Suppressor macrophage treated with lipopolysaccharide for 4 hours (primary cell): ENCODE measurements at regions not wholly inside any gene's neighbourhood (a gene's known extent, or its start where the extent isn't known, plus 50 kb on each side); places are given as distances from the start of the nearest gene placed in this dataset.
"Not testable (repeated sequence)": the region's sequence is repeated elsewhere in the genome, so short reads cannot be mapped to it uniquely, and the experiment has no call there.

Source experiments
- DNase-seq: peaks from one replicate; pipeline ENCODE4 v3.0.0-alpha.2; 2020

DNA sequence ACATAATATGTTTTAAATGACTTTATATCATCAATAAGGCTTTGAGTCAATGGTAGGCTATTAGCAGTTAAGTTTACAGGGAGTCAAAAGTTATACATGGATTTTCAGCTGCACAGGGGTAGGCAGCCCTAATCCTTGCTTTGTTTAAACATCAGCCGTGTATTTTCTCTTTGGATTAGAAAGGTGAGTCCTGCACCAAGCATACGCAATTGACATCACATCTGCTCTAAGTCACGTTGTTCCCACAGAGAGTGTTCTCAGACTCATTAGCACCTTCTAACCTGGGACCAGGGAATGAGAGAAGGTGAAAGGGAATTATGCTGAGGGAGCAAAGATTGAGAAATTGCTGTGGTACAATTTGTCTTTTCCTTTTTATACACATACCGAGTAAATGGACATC lies 148.6 kb upstream of the ZNF804B start:
- no peak for DNase-seq

DNA sequence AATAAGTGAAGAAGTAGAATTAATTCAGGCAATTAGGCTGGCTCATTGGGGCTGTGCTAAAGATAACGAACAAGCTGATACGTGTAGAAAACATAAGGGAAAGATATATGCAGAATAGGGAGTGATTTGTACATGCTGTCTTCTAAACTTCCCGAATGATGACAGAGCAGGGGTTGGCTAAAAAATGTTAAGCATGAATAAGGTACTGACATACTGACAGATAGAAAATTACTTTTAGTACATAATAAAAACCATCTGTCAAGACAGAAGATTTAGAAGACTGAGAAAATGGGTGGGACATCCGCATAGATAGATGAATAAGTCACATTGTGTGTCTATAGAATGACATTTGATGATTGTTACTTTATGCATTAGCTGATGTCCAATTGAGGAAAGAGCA lies 158.8 kb upstream of the ZNF804B start:
- no peak for DNase-seq

DNA sequence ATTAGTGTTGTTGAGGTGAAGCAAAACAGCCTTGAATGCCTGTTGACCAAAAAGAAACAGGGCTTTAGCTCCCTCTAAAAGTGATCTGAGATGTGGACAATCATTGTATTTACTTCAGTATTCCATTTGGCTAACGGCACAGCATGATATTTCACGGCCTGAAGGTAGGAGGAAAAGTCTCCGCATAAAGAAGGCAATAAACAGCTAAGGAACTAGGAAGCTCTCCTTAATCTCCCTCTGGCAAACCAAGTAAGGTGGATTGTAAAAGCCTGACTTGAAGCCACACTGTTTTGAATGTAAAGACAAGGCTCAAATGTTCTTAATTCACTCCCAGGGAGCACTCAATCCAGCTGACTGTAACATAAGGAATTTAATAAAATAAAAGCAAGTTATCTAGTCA lies 160.0 kb upstream of the ZNF804B start:
- DNase-seq = no peak

DNA sequence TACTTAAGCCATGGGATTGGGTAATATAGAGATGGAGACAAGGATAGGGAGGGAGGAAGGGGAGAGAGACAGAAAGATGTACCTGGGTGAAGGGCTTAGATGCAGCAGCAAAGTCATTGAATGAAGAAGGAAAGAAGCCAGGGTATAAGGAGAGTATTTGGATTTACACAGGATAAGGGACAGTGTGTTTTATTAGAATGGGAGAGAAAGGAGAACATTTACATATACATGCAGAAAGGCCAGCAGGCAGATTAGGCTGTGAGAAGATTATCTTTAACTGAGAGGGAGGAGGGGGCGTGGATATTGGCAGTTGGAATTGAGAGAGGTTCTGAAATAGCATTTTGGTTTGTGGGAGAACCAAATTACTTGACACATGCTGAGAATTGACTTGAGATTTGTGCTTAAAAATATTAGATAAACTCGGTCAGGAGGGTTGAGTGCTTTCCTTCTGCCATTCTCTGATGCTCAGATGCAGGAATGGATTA lies 161.5 kb upstream of the ZNF804B start:
- no peak for DNase-seq

DNA sequence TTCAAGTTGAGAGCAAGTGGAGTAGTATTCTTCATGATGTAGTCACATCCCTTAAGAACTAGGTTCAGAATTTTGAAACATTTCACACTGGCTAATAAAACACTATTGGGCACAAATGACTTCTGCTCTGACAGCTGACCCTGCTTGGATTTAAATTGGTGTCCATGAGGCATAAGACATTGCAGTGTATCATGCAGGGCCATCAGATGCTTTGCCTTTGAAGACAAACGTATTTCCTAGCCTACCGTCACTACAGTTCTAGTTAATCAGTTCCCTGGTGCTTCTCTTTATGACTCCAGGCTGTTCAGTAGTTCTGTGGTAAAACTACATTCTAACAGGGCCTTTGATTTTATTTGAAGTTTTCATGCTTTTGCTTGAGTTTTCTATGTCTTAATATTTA lies 168.5 kb upstream of the ZNF804B start:
- DNase-seq = no peak

DNA sequence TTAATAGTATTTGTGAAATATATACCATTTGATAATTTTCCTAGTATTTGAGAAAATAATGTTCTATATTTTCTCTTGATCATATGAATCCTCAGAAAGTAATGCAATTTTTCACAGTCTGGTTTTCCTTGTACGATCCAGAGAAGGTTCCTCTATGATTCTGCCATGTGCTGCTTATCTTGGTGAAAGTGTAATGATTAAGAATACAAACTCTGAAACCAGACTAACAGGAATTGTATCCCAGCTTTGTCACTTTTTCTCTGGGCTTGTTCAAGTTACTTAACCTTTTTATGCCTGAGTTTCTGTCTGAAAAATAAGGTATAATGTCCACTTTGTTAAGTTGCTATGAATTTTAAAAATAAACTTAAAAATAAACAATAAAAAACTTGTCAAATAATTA lies 169.6 kb upstream of the ZNF804B start:
- no peak for DNase-seq

DNA sequence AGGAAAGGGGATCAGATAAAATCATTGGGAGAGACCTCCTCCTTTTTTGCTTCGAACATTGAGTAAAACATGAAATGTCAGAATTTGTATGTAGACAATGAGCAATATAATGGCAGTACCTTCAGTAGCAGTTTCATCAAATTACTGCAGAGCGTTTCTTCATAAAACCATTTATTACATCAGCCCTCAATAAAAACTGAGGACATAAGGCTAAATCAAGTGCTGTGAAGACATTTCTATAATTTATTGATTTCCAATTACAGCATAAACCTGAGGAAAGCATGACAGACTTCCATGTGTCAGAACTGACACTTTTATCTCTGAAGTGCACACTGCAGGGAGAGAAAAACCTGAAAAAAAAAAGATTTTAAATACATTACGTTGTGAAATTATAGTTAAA lies 172.6 kb upstream of the ZNF804B start:
- no peak for DNase-seq

DNA sequence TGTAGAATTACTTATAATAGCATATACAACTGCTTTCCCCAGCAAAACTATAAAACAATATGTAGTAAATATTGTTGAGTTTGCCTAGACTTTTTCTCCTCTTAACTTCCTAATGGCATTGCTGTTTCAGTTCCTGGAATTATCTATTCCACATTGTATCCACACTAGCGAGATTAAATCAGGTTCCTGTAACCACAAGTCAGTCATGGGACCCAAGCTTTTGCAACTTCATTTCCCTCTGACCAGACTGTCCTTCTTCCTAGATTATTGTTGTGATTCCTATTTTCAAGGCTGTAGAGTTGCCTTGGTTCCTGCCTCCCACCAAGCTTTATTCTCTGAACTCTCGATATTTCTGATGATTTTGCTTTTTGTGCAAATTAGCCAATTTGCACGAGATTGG lies 173.3 kb upstream of the ZNF804B start:
- DNase-seq = no peak

DNA sequence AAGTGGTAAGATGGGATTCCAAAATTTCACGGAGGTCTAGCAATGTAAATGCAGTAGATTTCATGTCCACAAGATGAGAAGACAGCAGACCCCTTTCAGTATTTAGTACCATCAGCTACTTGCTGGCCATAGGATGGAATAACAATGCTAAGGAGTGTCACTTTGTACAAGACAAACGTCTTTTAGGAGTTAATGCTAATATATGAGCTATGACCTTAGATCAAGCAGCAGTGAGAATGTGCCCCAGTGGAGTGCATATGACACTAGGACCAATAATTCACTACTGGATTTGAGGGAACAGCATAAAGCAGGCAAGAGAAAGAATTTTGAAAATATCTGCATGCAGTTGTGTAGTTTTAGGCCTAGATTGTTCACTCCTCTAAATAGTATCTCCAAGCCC lies 182.8 kb upstream of the ZNF804B start:
- no peak for DNase-seq

DNA sequence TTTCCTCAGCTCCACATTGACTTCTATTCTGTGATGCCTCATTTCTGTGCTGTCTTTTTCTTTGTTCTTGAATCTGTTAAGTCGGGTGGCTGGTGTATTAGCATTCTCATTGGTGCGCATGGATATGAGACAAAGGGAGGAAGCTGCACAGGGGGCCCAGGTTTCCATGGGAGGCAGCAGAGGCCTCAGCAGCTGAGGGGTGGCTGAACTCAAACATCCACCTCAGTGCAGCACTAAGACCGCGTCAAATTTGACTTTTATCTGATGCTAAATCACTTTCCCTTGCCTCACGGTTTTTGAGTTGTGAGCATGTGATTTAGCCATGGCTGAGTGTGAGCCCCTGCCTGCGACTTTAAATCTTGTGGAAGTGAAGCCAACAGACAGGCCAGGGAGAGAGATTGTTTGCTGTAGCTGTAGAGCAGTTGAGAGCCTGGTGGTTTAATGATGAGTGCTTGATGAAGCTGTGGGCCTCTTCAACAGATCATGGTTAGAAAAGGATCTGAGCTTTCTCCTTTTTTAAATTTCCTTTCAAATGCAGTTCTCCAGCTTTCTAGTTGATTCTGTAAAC lies 193.3 kb upstream of the ZNF804B start:
- DNase-seq = no peak

DNA sequence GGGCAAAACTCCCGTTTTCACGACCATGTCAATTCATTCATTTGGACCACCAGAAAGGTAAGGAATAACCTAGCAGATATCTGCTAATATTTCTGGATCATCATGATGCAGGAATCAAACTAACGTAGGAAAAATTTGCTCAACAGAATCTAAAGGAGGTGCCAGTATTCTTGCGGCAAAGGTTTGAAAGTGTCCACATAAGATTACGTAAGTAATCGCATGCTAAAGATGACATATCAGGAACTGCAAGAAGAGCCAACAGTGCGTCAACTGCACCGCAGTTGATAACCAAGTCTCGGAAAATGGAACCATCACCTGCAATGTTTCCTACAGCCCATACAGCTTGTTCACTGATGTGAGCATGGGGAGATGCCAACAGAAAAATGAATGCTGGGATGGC lies 194.1 kb upstream of the ZNF804B start:
- DNase-seq = no peak

DNA sequence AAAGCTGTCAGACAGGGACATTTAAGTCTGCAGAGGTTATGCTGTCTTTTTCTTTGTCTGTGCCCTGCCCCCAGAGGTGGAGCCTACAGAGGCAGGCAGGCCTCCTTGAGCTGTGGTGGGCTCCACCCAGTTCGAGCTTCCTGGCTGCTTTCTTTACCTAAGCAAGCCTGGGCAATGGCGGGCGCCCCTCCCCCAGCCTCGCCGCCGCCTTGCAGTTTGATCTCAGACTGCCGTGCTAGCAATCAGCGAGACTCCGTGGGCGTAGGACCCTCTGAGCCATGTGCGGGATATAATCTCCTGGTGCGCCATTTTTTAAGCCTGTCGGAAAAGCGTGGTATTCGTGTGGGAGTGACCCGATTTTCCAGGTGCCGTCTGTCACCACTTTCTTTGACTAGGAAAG lies 203.1 kb upstream of the ZNF804B start:
- DNase-seq = not testable (repeated sequence)

DNA sequence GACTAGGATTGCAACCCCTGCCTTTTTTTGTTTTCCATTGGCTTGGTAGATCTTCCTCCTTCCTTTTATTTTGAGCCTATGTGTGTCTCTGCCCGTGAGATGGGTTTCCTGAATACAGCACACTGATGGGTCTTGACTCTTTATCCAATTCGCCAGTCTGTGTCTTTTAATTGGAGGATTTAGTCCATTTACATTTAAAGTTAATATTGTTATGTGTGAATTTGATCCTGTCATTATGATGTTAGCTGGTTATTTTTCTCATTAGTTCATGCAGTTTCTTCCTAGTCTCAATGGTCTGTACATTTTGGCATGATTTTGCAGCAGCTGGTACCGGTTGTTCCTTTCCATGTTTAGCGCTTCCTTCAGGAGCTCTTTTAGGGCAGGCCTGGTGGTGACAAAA lies 204.7 kb upstream of the ZNF804B start:
- not testable (repeated sequence) for DNase-seq

DNA sequence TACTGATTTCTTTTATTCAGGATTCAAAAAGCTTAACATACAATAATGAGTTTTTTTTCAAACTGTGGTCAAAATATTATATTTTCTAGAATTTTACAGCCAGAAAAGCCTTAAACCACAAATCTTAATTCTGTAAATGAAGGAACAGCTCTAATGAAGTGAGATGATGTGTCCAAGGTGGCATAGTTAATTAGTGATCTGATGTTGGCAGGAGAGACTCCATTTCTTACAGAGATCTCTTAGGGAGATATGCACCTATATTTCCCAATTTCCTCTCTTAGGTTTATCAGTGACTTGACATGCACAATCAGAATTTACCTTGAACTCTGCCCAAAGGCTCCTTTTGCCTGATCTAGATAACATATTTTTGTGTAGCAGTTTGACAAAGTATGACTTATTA lies 211.1 kb upstream of the ZNF804B start:
- DNase-seq = no peak

DNA sequence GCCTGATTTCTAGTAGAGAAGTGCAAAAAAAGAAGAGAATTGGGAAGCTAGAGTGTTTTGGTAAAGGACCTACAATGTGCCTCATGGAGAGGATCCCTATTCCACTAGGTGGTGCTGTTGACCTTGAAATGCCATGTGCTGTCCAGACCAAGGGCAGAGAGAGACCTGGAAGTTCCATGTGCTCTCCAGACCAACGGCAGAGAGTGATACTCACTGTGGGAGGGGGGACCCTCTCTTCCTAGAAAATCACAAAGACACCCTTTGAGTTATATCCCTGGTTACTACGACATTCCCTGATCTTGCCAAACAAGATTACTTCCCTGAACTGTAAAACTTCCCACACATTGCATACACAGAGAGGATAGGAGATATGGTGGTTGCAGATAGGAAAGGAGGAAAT lies 212.7 kb upstream of the ZNF804B start:
- DNase-seq = peak; percentile 23

DNA sequence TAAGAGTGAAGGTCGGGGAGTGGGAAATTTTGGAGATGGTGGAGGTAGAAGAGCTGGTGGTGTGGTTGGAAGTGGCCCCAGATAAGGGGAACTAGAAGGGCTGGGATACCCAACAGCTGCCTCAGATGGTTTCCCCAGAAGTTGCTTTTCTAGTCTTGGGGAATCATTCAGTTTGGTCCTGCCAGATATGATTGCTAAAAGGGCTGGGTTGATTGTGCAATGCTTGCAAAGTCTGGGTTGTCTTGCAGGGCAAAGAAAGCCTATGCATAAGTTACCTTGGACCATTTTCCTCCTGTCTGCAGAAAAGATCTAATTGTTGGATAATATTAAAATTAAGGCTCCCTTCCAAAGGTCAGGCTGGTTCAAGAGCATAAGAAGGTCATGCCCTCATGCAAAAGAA lies 213.8 kb upstream of the ZNF804B start:
- DNase-seq = no peak

DNA sequence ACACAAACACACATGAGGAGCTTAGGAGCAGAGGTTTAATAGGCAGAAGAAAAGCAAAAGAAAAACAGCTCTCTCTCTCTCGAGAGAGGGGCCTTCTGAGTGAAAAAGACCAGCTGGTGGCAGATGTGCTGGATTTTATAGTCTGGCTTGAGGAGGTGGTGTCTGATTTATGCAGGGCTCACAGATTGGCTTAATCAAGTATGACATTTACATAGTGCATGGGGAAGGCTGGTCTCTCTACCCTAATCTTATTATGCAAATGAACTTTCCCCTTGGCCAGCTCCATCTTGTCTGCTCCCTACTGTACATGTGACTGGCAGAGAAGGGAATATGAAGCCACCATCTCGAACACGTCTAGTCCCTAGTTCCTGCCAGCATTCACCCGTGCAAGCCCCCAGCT lies 219.5 kb upstream of the ZNF804B start:
- DNase-seq = no peak

DNA sequence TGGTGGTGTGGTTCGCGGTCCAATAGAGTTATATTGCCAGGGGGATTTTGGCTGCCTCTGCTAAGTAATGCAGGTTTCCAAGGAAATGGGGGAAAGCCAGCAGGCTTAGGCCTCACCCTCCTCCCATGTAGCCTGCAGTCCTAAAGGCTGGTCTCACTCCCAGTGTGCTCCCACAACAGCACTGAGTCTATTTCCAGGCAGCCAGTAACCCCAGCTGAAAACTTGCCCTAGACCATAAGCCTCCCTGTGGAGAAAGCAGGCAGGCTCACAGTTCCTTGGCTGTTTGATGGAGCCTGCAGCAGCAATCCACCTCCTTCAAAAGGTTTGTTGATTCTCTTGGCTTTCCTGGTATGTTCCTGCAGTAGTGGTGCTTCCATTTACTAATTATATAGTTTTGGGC lies 220.0 kb upstream of the ZNF804B start:
- DNase-seq = no peak

DNA sequence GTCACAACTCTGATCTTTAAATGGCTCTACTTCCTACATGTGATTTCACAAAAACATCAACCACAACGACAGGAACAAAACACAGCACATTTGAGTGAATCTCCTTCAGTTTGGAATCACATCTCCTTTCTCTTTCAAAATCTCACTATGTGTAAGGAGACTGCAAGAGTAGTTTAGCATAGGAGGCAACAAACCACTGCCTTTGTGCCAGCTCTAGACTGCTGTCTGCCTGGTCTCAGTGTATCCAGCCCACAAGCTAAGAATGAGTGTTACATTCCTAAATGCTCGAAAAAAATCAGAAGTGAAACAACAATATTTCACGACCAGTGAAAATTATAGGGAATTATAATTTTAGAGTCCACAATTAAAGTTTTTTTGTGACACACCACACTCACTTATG lies 217.0 kb upstream of the STEAP4 start:
- DNase-seq = no peak

DNA sequence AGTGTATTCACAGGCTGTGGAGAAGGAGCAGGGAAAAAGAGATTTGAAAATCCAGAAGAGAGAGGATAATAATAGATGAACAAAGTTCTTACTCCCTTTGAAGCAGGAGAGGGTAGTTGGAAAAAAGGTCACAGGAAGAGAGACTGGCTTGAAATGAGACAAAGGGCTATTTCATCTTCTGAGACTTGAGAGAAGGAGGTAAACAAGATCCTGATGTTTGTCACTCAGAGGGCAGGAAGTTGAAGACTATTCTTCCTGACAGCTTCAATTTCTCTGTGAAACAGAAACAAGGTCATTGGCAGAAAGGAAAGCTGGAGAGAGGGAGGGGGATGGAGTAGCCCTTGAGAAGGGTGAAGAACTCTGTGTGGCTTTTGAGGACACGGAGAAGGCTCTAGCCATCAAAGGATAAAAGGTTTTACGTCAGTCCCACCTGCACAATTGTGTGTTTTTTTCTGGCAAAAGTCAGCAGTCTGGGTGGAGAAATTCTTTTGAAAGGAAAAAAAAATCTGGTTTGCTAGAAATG lies 216.1 kb upstream of the STEAP4 start:
- no peak for DNase-seq

DNA sequence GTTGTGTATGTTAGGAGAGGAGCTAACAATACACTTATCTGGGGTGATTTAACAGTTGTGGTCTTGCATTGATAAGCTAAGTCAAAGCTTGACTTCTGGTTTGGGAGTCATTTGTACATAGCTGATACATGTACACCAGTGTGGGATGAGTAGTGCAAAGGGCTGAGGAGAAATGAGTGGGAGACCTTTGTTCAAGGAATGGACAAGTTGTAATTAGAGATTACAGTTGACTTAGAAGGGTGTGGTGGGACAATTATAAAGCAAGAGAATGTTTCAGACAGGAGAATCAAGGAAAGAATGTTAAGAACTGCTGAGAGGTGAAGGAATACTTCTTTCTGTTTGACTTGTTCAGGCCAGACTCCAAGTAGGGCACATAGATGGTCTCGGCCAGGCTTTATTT lies 209.7 kb upstream of the STEAP4 start:
- DNase-seq = no peak

DNA sequence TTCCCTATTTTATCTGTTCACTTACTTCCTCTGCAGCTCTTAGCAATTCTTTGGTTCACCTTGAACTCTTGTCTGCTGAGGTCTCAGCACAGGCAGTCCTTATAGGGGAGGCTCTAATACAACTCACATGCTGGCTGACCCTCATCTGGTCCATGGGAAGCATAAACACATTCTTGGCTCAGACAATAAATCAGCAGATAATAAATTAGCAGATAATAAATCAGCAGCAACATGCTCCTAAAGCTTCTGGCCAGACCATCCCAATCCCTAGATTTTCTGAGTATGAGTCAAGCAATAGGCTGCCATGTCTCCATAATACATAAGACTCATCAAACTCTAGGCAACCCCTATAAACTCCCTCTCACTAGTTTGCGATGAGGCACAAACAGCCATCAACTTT lies 208.6 kb upstream of the STEAP4 start:
- DNase-seq = no peak

DNA sequence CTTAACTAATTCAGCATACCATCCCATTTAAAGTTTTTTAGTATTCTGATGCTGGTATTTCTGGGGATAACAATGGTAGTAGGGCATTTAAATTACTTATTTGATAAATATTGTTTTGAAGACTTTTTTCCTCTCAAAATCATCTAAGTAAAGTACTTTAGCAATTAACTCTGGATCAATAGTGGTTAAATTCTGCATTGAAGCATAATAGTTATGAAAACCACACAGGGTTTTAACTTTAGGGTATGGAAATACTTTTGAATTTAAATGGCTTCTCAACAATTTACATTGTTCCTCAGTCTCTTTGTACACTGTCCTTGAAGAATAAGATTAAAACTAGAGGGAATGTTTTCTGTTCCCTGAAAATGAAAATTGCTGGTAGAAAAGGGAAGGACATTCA lies 202.6 kb upstream of the STEAP4 start:
- DNase-seq = no peak

DNA sequence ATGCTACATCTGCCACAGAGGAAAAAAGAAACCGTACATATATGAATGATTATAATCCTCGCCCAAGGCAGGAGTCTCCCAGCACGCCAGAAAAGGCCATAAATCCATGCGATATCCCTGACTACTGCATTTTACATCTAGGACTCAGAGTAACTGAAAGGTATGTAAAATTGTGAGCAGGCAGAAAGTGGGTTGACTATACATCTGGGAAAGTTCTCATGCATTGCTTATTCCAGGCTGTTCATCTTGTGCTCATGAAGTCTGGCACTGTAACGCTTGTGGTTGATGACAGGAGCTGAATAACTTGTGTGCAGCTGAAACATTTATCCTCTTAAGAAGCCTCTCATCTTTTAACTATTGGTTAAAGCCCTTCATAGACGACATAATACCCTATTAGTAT lies 193.4 kb upstream of the STEAP4 start:
- no peak for DNase-seq

DNA sequence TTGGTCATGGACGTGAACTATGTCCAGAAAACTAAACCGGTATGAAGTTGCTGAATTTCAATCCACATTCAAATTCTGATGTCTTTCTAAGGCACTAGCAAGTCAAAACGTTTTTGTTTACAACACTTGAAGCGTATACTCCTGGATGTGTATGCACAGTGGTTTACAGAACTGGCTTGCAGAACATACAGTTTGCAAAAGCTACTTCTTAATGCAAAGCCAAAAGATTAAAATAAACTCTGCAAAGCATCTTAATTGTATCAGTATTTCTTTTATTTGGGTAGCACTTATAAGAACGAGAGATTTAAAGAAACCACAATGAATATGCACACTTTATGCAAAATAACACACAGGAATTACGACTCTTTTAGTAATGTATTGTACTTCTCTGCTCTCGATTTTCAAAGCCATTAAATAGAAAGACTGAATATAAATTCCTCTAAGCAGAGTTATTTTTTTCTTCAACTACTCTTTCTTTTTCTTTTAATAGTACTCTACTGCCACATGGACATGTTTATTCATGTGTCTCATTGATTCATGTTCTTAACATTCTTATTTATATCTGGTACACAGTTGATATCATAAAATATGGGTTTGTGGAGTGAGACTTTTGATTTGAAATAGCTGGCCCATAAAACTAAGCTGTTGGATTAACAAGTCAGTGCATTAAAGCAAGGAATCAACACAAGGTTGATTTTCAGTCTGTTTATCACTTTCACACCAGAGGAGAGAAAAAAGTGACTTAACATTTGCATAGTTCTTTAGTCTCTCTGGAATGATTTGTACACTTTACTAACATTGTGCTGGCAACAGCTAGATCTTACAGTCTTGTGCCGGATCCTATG lies 189.4 kb upstream of the STEAP4 start:
- DNase-seq = no peak
